ENCODE measurements at regions not wholly inside any gene's neighbourhood (a gene's known extent, or its start where the extent isn't known, plus 50 kb on each side); places are given as distances from the start of the nearest gene placed in this dataset.
"Not testable (repeated sequence)": the region's sequence is repeated elsewhere in the genome, so short reads cannot be mapped to it uniquely, and the experiment has no call there.

GRCh38 chr3:87706176-87706575 is 352.6 kb downstream of the CGGBP1 start:
- no peak overlapping the region for H3K27ac ChIP-seq
- DNase-seq (no peak), ATAC-seq (peak; percentile 64)
- no peaks in the 10 kb centered on the region for H3K9me3 ChIP-seq
- no peaks in the 10 kb centered on the region for H3K36me3 ChIP-seq
- no peaks in the 10 kb centered on the region for H3K27me3 ChIP-seq
- no peaks in the 10 kb centered on the region for H3K4me1 ChIP-seq
- no peak overlapping the region for H3K4me3 ChIP-seq
- intact Hi-C loops (cut with DNase I) = no loop called here
- TF ChIP-seq, protein P1, sequence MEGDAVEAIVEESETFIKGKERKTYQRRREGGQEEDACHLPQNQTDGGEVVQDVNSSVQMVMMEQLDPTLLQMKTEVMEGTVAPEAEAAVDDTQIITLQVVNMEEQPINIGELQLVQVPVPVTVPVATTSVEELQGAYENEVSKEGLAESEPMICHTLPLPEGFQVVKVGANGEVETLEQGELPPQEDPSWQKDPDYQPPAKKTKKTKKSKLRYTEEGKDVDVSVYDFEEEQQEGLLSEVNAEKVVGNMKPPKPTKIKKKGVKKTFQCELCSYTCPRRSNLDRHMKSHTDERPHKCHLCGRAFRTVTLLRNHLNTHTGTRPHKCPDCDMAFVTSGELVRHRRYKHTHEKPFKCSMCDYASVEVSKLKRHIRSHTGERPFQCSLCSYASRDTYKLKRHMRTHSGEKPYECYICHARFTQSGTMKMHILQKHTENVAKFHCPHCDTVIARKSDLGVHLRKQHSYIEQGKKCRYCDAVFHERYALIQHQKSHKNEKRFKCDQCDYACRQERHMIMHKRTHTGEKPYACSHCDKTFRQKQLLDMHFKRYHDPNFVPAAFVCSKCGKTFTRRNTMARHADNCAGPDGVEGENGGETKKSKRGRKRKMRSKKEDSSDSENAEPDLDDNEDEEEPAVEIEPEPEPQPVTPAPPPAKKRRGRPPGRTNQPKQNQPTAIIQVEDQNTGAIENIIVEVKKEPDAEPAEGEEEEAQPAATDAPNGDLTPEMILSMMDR (IDR thresholded peaks at IDR 0.05) = no peak

- DNase-seq = no peak
- no peaks in the 10 kb centered on the region for H3K4me1 ChIP-seq
- TF ChIP-seq, protein P1 (IDR thresholded peaks at IDR 0.05) = no peak
- ATAC-seq = no peak
- no peak overlapping the region for H3K27ac ChIP-seq
- no peaks in the 10 kb centered on the region for H3K9me3 ChIP-seq
- intact Hi-C loops (cut with DNase I) = no loop called here
- no peaks in the 10 kb centered on the region for H3K27me3 ChIP-seq
- H3K4me3 ChIP-seq = no peak overlapping the region
- H3K36me3 ChIP-seq = no peaks in the 10 kb centered on the region
Measured at GRCh38 chr3:87702600-87702999, 356.2 kb downstream of the CGGBP1 start.

GRCh38 chr3:87696124-87697013 is 362.4 kb downstream of the CGGBP1 start:
- intact Hi-C loops (cut with DNase I) = no loop called here
- Histone ChIP-seq H3K4me3 (no peak overlapping the region), H3K27me3 (no peaks in the 10 kb centered on the region), H3K27ac (no peak overlapping the region), H3K9me3 (no peaks in the 10 kb centered on the region), H3K36me3 (no peaks in the 10 kb centered on the region), H3K4me1 (no peaks in the 10 kb centered on the region)
- ATAC-seq (no peak), DNase-seq (no peak)
- TF ChIP-seq, protein P1 (IDR thresholded peaks at IDR 0.05) = no peak

DNA sequence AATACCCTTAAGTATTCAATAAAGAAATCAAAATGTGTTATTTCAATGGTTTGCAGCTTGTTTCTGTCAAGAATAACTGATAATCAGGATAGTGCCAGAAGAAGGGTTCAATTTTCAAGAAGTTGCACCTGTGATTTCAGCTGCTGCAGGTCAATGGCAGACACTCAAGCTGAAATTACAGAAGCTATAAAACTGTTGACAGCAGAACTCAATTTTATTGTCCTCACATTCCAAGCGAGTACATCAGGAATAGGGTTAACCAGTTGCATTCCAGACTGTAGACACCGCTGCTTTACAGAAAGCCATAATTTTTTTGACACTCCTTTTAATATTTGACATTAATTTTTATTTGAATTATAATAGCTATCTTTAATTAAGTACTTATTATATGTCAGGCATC is 364.1 kb downstream of the CGGBP1 start:
- H3K36me3 ChIP-seq = no peaks in the 10 kb centered on the region
- H3K27ac ChIP-seq = no peak overlapping the region
- H3K9me3 ChIP-seq = no peaks in the 10 kb centered on the region
- intact Hi-C loops (cut with DNase I) = no loop called here
- H3K27me3 ChIP-seq = no peaks in the 10 kb centered on the region
- TF ChIP-seq, protein P1 (IDR thresholded peaks at IDR 0.05) = no peak
- no peak overlapping the region for H3K4me3 ChIP-seq
- no peaks in the 10 kb centered on the region for H3K4me1 ChIP-seq
- ATAC-seq (no peak), DNase-seq (no peak)

DNA sequence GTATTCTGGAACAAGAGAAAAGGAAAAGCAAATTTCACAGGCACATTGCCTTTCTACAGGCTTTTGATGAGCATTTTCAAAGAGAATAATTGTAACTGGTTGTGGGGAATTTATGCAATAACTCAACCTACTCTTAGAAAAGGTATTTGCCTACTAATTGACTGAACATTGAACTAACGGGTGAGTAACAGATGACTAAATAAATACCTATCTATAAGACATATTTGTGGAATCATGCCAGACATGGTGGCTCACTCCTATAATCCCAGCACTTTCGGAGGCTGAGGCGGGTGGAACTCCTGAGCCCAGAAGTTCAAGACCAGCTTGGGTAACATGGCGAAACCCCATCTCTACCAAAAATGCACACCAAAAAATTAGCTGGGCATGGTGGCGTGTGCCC is 367.7 kb downstream of the CGGBP1 start:
- Histone ChIP-seq H3K27ac (no peak overlapping the region), H3K9me3 (no peaks in the 10 kb centered on the region), H3K27me3 (no peaks in the 10 kb centered on the region), H3K4me1 (no peaks in the 10 kb centered on the region), H3K36me3 (no peaks in the 10 kb centered on the region), H3K4me3 (no peak overlapping the region)
- TF ChIP-seq, protein P1 (IDR thresholded peaks at IDR 0.05) = no peak
- ATAC-seq = no peak
- intact Hi-C loops (cut with DNase I) = no loop called here
- no peak for DNase-seq

GRCh38 chr3:87678984-87679660 is 379.7 kb downstream of the CGGBP1 start:
- H3K27ac ChIP-seq; intact Hi-C loops (cut with DNase I); H3K4me1 ChIP-seq; DNase-seq; ATAC-seq; H3K27me3 ChIP-seq; H3K4me3 ChIP-seq; H3K36me3 ChIP-seq; H3K9me3 ChIP-seq: not testable (repeated sequence)

Measured in upper lobe of right lung (tissue), 1 donor.